HL-60 (cell line): ENCODE measurements at regions not wholly inside any gene's neighbourhood (a gene's known extent, or its start where the extent isn't known, plus 50 kb on each side); places are given as distances from the start of the nearest gene placed in this dataset.

ENCODE experiments used
- GABPA ChIP-seq: IDR thresholded peaks from 2 replicates; pipeline ENCODE4 v1.6.1; 2012; ENCODE audit warnings: low read depth
- POLR2AphosphoS5 ChIP-seq: IDR thresholded peaks from 2 replicates; pipeline ENCODE4 v1.6.1; 2012; ENCODE audit warnings: low read depth
- SPI1 ChIP-seq: IDR thresholded peaks from 2 replicates; pipeline ENCODE4 v1.6.1; 2012; ENCODE audit warnings: low read depth, mild to moderate bottlenecking, borderline replicate concordance
- TF ChIP-seq, protein P1 (sequence below): IDR thresholded peaks from one replicate; pipeline ENCODE4 v1.5.1; 2011; ENCODE audit warnings: low read length, control low read depth, inconsistent platforms; ENCODE audit not compliant: insufficient read depth
- TF ChIP-seq, protein P2 (sequence below): IDR thresholded peaks from 2 replicates; pipeline ENCODE4 v1.6.1; 2012; ENCODE audit warnings: low read depth; ENCODE audit not compliant: insufficient replicate concordance

DNA sequence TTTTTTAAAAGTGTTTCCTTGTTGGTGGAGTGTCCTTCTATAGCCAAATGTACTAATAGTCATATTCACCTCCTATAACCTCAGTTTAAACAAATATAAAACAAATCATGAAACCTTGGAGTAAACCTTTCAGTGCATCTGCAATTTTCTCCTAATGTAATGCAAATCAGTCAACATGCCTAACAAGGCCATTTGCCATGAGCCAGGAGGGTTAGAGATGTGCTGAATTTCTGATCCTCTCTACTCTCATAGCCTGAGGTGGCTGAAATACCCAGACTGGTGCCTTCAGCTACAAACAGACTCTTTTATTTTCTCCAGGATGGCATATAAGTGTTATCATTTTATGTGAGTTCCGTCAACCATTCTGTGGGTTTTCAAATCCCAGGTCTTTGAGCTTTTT is 908.1 kb downstream of the GALC start:
- TF ChIP-seq POLR2AphosphoS5 (no peak), SPI1 (no peak), GABPA (no peak)
- TF ChIP-seq, protein P1, sequence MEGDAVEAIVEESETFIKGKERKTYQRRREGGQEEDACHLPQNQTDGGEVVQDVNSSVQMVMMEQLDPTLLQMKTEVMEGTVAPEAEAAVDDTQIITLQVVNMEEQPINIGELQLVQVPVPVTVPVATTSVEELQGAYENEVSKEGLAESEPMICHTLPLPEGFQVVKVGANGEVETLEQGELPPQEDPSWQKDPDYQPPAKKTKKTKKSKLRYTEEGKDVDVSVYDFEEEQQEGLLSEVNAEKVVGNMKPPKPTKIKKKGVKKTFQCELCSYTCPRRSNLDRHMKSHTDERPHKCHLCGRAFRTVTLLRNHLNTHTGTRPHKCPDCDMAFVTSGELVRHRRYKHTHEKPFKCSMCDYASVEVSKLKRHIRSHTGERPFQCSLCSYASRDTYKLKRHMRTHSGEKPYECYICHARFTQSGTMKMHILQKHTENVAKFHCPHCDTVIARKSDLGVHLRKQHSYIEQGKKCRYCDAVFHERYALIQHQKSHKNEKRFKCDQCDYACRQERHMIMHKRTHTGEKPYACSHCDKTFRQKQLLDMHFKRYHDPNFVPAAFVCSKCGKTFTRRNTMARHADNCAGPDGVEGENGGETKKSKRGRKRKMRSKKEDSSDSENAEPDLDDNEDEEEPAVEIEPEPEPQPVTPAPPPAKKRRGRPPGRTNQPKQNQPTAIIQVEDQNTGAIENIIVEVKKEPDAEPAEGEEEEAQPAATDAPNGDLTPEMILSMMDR, result no peak
- TF ChIP-seq, protein P2, sequence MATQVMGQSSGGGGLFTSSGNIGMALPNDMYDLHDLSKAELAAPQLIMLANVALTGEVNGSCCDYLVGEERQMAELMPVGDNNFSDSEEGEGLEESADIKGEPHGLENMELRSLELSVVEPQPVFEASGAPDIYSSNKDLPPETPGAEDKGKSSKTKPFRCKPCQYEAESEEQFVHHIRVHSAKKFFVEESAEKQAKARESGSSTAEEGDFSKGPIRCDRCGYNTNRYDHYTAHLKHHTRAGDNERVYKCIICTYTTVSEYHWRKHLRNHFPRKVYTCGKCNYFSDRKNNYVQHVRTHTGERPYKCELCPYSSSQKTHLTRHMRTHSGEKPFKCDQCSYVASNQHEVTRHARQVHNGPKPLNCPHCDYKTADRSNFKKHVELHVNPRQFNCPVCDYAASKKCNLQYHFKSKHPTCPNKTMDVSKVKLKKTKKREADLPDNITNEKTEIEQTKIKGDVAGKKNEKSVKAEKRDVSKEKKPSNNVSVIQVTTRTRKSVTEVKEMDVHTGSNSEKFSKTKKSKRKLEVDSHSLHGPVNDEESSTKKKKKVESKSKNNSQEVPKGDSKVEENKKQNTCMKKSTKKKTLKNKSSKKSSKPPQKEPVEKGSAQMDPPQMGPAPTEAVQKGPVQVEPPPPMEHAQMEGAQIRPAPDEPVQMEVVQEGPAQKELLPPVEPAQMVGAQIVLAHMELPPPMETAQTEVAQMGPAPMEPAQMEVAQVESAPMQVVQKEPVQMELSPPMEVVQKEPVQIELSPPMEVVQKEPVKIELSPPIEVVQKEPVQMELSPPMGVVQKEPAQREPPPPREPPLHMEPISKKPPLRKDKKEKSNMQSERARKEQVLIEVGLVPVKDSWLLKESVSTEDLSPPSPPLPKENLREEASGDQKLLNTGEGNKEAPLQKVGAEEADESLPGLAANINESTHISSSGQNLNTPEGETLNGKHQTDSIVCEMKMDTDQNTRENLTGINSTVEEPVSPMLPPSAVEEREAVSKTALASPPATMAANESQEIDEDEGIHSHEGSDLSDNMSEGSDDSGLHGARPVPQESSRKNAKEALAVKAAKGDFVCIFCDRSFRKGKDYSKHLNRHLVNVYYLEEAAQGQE, result no peak
